ENCODE measurements at regions not wholly inside any gene's neighbourhood (a gene's known extent, or its start where the extent isn't known, plus 50 kb on each side); places are given as distances from the start of the nearest gene placed in this dataset.

- TF ChIP-seq MXI1 (conservative IDR thresholded peaks at IDR 0.05; ENCODE audit: poor library complexity, severe bottlenecking) (no peak), EZH2 (IDR thresholded peaks at IDR 0.05; ENCODE audit: borderline replicate concordance, insufficient read depth, low read length, poor library complexity, severe bottlenecking) (no peak), POLR2AphosphoS5 (IDR thresholded peaks at IDR 0.05) (no peak), CTCF (IDR thresholded peaks at IDR 0.05; ENCODE audit: poor library complexity, severe bottlenecking) (no peak), RAD21 (conservative IDR thresholded peaks at IDR 0.05) (no peak)
Observed at GRCh38 chr16:79401782-79402181, 198.8 kb downstream of the MAF start.

Data from neural cell (in vitro differentiated cells).